K562 (cell line): ENCODE measurements at regions not wholly inside any gene's neighbourhood (a gene's known extent, or its start where the extent isn't known, plus 50 kb on each side); places are given as distances from the start of the nearest gene placed in this dataset.

Experiments
- CTCF ChIP-seq, 3 experiments: IDR thresholded peaks in 2 of 3; conservative IDR thresholded peaks in 1 of 3; 2 replicates each; pipeline ENCODE4 v1.5.1; 2011 to 2012; ENCODE audit warnings: low read length in 3 of 3, mild to moderate bottlenecking in 3 of 3, control low read depth in 2 of 3, improper control_type of control experiment in 1 of 3, inconsistent platforms in 1 of 3, low read depth in 1 of 3, mixed read lengths in 1 of 3, moderate library complexity in 1 of 3; ENCODE audit not compliant: insufficient read depth in 2 of 3
- RAD51 ChIP-seq: fragments of 450-650 bp; IDR thresholded peaks from 2 replicates; pipeline ENCODE4 v1.7.1; 2016; ENCODE audit warnings: low read depth, mild to moderate bottlenecking, borderline replicate concordance

- TF ChIP-seq RAD51, result no peak
- TF ChIP-seq CTCF (IDR thresholded peaks at IDR 0.05 in 2 of 3, conservative IDR thresholded peaks at IDR 0.05 in 1 of 3; ENCODE audit: insufficient read depth in 2 of 3, low read depth in 1 of 3, low read length in 3 of 3), result no peak
Observed at GRCh38 chr16:64092271-64092670, 1029.6 kb downstream of the CDH11 start.
